Activated gamma-delta T cell treated with Interleukin-2 at 50 U/mL for 16 hours (primary cell): ENCODE measurements at regions not wholly inside any gene's neighbourhood (a gene's known extent, or its start where the extent isn't known, plus 50 kb on each side); places are given as distances from the start of the nearest gene placed in this dataset.
A peak's percentile ranks its signal among the peaks of the same experiment; 100 is the strongest.

ENCODE experiments used
- DNase-seq: peaks from one replicate; pipeline ENCODE4 v3.0.0-alpha.2; 2020

GRCh38 chr11:116276051-116277044 lies 496.4 kb downstream of the BUD13 start:
- DNase-seq, result peak; percentile 56

DNA sequence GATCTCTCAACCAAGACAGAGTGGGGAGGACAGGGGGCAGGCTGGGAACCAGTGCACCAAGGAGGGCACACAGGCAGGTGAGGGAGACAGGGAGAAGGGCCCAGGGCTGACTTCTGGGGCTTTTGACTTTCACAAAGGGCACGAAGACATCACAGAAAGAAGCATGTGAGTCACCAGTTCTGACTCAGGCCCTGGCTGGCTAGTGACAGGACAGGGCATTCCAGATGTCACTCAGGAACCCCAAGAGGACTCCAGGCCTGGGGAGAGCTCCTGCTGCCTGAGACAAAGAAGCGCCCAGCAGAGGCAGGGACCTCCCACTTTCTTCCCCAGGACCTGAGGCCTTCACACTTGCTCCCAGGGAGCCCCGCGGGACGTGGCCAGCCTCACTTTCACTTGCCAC lies 497.2 kb downstream of the BUD13 start:
- DNase-seq, result no peak

DNA sequence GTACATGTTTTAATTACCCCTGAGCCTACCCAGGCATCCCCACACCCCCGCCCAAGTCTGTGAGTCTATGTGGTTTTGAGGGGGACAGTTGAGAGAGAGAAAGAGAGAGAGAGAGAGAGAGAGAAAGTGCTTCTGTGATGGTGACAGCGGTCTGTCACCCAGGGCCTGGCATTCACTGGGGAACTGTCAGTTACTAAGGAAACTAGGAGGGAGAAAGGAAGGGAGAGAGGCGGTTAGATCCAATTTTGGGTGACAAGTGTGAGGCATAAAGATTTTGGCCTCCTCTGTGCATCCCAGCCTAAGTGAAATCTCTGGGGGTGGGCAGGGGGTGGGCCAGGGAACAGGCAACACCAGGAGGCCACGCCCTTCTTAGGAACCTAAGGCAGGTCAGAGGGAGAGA lies 498.3 kb downstream of the BUD13 start:
- DNase-seq, result no peak

- DNase-seq, result no peak
These were observed 500.5 kb downstream of the BUD13 start for GRCh38 chr11:116272181-116272789.

DNA sequence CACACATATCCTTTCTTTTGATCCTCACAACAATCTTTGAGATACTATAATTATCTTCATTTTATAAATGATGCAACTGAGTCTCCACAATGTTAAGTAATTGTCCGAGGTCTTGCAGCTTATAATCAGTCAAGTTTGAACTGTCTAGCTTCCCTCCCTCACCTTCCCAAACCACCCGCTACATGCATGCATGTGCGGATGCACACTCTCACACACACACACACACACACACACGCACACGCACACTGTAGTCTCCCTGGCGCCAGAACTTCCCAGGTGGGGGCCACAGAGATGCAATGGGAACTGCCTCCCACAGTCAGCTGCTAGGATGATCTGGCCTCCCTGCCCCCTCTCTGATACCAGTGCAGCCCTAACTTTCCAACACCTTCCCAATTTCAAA lies 501.3 kb downstream of the BUD13 start:
- DNase-seq, result no peak

- DNase-seq, result no peak
These were observed 505.6 kb downstream of the BUD13 start for GRCh38 chr11:116267146-116267545.

DNA sequence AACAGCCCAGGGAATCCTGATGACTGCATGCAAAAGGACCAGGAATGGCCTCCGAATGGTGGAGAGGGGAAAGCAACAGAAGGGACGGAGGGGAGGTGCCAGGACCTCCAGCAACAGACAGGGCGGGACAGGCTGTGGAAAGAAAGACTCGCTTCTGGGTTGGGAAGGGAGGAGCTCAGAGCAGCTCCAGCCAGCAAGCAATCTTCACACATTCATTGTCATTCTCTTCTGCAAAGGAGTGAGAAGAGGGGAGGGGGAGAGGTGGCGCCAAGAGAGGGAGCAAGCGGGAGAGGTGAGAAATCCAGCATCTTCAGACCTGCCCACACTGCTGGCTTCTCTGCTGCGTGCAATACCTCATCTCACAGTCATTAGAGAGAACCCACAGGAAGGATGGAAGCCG lies 509.0 kb downstream of the BUD13 start:
- no peak for DNase-seq

- DNase-seq, result no peak
These were observed 509.8 kb downstream of the BUD13 start for GRCh38 chr11:116263019-116263418.

GRCh38 chr11:116262370-116262769 lies 510.4 kb downstream of the BUD13 start:
- DNase-seq, result no peak

GRCh38 chr11:116261606-116262005 lies 511.2 kb downstream of the BUD13 start:
- DNase-seq, result no peak

DNA sequence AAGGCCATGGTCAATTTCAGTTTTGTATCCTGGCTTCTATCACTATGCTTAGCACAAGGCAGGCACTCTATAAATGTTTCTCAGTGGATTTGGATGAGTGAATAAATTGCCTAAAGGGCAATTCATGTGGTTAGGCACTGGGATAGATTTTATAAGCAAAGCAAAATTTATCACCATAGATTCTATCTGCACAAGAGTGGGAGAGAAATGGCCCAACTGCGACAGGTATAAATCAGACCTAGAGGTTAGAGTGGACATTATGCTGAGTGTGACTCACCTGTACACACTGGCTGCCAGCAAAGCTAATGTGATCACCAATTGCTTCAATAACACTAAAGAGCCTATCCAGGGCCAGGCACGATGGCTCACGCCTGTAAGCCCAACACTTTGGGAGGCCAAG lies 514.0 kb downstream of the BUD13 start:
- no peak for DNase-seq

DNA sequence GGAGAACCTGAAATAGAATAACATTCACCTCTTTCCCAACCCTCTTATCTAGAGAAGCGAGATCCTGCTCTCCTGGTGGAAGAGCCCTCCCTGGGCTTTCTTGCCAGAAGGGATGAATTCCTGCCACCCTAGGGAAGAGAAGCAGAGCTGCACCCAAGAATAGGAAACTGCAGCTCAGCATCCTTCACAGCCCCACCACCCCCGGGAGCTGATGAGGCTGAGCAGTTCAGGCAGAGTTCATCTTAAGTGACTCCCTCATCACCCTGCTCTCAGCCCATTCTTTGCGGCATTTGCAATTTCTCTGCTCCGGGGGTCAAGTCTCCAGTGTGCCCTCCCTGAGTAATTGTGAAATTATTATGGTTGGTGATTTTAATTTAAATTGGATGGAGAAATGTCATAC lies 514.9 kb downstream of the BUD13 start:
- no peak for DNase-seq

- DNase-seq, result no peak
These were observed 515.7 kb downstream of the BUD13 start for GRCh38 chr11:116257092-116257491.

- no peak for DNase-seq
These were observed 516.6 kb downstream of the BUD13 start for GRCh38 chr11:116256215-116256614.

GRCh38 chr11:116255321-116255953 lies 517.4 kb downstream of the BUD13 start:
- DNase-seq, result no peak

GRCh38 chr11:116250155-116250554 lies 522.6 kb downstream of the BUD13 start:
- DNase-seq, result no peak

DNA sequence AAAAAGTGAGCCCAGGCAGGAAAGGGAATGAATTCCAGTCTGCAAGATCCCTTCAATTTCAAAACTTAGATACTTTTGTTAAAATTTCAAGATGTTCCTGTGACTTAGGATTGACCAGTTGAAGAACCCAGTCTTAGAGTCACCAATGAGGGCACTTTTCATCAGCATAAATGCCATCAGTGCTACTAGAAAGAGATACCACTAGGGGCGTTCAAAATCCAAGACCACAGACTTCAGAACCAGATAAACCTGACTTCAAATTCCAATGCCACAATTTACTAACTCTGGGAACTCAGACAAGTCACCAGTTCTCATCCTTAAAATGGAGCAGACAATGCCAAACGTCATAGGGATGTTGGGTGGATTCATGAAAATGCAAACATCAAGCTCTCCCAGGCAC lies 523.2 kb downstream of the BUD13 start:
- DNase-seq, result no peak

- DNase-seq, result no peak
These were observed 527.9 kb downstream of the BUD13 start for GRCh38 chr11:116244889-116245288.

- no peak for DNase-seq
These were observed 528.3 kb downstream of the BUD13 start for GRCh38 chr11:116244439-116244838.

- DNase-seq, result no peak
These were observed 528.8 kb downstream of the BUD13 start for GRCh38 chr11:116243991-116244390.

DNA sequence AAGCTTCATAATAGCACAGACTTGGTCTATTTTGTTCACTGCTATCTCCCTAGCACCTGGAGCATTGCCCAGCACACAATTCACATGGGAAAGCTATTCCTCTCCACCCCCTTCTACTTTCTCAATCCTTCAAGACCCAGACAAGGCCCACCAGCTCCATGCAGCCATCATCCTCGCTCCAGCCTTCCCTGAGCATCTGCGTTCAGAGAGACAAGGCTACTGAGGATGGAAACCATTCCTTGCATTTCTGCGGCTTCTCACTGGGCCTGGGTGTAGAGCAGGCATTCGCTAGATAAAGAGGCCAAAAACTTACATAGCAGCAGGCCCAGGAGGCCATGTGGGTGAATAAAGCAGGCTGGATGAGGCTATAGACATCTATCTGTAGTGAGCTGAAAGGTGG lies 530.8 kb downstream of the BUD13 start:
- no peak for DNase-seq

GRCh38 chr11:116240710-116241109 lies 532.1 kb downstream of the BUD13 start:
- no peak for DNase-seq

DNA sequence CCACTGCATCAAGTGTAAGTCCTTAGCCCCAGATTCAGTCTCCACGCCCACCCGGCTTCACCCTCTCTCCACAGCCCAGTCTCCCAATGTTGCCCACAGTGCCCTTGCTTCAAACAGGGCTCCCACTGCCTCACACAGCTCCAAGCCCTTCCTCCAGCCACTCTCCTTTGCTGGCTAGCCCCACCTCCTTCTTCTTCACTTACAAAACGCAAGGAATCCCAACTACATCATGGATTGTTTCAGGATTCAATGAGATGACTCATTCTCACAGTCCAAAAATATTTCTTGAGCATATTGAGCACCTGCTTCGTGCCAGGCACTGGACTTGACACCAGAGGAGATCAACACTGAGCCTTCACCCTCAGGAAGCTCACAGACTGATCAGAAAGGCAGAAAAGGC lies 533.5 kb downstream of the BUD13 start:
- no peak for DNase-seq
